CD14-positive monocyte (primary cell): ENCODE measurements at regions not wholly inside any gene's neighbourhood (a gene's known extent, or its start where the extent isn't known, plus 50 kb on each side); places are given as distances from the start of the nearest gene placed in this dataset.

Source experiments
- DNase-seq, 3 donors: peaks; one replicate each; pipeline ENCODE4 v3.0.0-alpha.2; 2011 to 2022
- H2AFZ ChIP-seq: 2 replicates; pipeline ENCODE4 v1.6.0; 2012; ENCODE audit warnings: mild to moderate bottlenecking, low read depth, low read length, inconsistent platforms; ENCODE audit not compliant: insufficient read depth, poor library complexity, severe bottlenecking
- H3K27ac ChIP-seq, 2 donors: 1 replicate in 1 of 2; 2 replicates in 1 of 2; pipeline ENCODE4 v1.5.1; 2012 to 2013; ENCODE audit warnings: low read length in 2 of 2, control low read depth in 1 of 2, inconsistent platforms in 1 of 2, low read depth in 1 of 2, mild to moderate bottlenecking in 1 of 2
- H3K27me3 ChIP-seq, 2 donors: one replicate each; pipeline versions ENCODE4 v1.6.0 to v1.6.1; 2011 to 2013; ENCODE audit warnings: low read length in 2 of 2; ENCODE audit not compliant: control insufficient read depth in 2 of 2, insufficient read depth in 2 of 2
- H3K36me3 ChIP-seq, 2 donors: replicated peaks in 1 of 2; 1 replicate in 1 of 2; 2 replicates in 1 of 2; pipeline versions ENCODE4 v1.5.1 to v1.6.1; 2012 to 2013; ENCODE audit warnings: low read length in 2 of 2, control low read depth in 1 of 2, inconsistent platforms in 1 of 2, mild to moderate bottlenecking in 1 of 2; ENCODE audit not compliant: insufficient read depth in 2 of 2, control insufficient read depth in 1 of 2
- H3K4me1 ChIP-seq, 2 donors: 1 replicate in 1 of 2; 2 replicates in 1 of 2; pipeline versions ENCODE4 v1.5.1 to v1.6.1; 2012 to 2013; ENCODE audit warnings: low read length in 2 of 2, control low read depth in 1 of 2, inconsistent platforms in 1 of 2, mild to moderate bottlenecking in 1 of 2, moderate library complexity in 1 of 2; ENCODE audit not compliant: insufficient read depth in 2 of 2, control insufficient read depth in 1 of 2
- H3K4me2 ChIP-seq: replicated peaks from 2 replicates; pipeline ENCODE3; 2012; ENCODE audit warnings: low read length, moderate library complexity, mild to moderate bottlenecking; ENCODE audit not compliant: poor library complexity, severe bottlenecking; ENCODE audit errors: extremely low read depth
- H3K4me3 ChIP-seq, 3 experiments: fragments of 200-600 bp in 1 of 3; sonication (generic) in 1 of 3; replicated peaks in 1 of 3; 1 replicate in 2 of 3; 2 replicates in 1 of 3; pipeline ENCODE4 v1.5.1; 2011 to 2013; ENCODE audit warnings: low read length in 3 of 3, mild to moderate bottlenecking in 3 of 3, control low read depth in 2 of 3, low read depth in 2 of 3, inconsistent platforms in 1 of 3, moderate library complexity in 1 of 3
- H3K79me2 ChIP-seq: 2 replicates; pipeline ENCODE4 v1.6.0; 2012; ENCODE audit warnings: mild to moderate bottlenecking, control low read depth, inconsistent platforms, low read length, moderate library complexity; ENCODE audit not compliant: insufficient read depth
- H3K9ac ChIP-seq: 2 replicates; pipeline ENCODE4 v1.6.0; 2017; ENCODE audit warnings: low read length, mild to moderate bottlenecking; ENCODE audit not compliant: insufficient read depth, poor library complexity, severe bottlenecking
- H3K9me3 ChIP-seq, 2 donors: replicated peaks in 1 of 2; 1 replicate in 1 of 2; 2 replicates in 1 of 2; pipeline versions ENCODE4 v1.5.1 to v1.6.1; 2012 to 2013; ENCODE audit warnings: low read length in 2 of 2, control low read depth in 1 of 2; ENCODE audit not compliant: control insufficient read depth in 1 of 2, insufficient read depth in 1 of 2
- H4K20me1 ChIP-seq: 2 replicates; pipeline ENCODE4 v1.6.0; 2012; ENCODE audit warnings: mild to moderate bottlenecking, low read length, control low read depth, moderate library complexity; ENCODE audit not compliant: insufficient read depth
- H3K27ac Mint-ChIP-seq, 7 donors: one replicate each; pipeline ENCODE4 v1.8.0; 2020; ENCODE audit warnings: mild to moderate bottlenecking in 7 of 7, mixed read lengths in 7 of 7, moderate library complexity in 6 of 7, inconsistent platforms in 2 of 7
- H3K27me3 Mint-ChIP-seq, 3 donors: one replicate each; pipeline ENCODE4 v1.8.0; 2021 to 2022; ENCODE audit warnings: low read depth in 3 of 3, mild to moderate bottlenecking in 3 of 3, mixed read lengths in 3 of 3, moderate library complexity in 3 of 3, inconsistent platforms in 1 of 3
- H3K36me3 Mint-ChIP-seq, 2 donors: one replicate each; pipeline ENCODE4 v1.8.0; 2020; ENCODE audit warnings: mixed read lengths in 2 of 2, inconsistent platforms in 1 of 2, mild to moderate bottlenecking in 1 of 2
- H3K4me1 Mint-ChIP-seq: one replicate; pipeline ENCODE4 v1.8.0; 2020; ENCODE audit warnings: mild to moderate bottlenecking, mixed read lengths
- H3K4me3 Mint-ChIP-seq, 2 donors: one replicate each; pipeline ENCODE4 v1.8.0; 2020; ENCODE audit warnings: mild to moderate bottlenecking in 2 of 2, mixed read lengths in 2 of 2, moderate library complexity in 1 of 2
- H3K9me3 Mint-ChIP-seq, 7 donors: one replicate each; pipeline ENCODE4 v1.8.0; 2020 to 2022; ENCODE audit warnings: mixed read lengths in 7 of 7, mild to moderate bottlenecking in 6 of 7, moderate library complexity in 6 of 7, inconsistent platforms in 2 of 7
- WGBS: methylation state at CpG from one replicate; pipeline ENCODE4 v1.1.5; 2013; ENCODE audit warnings: missing lambda C conversion rate; ENCODE audit not compliant: insufficient coverage; 5-methylcytosine and 5-hydroxymethylcytosine counted together
- intact Hi-C, 2 donors: fragments of 100-400 bp; cut with micrococcal nuclease; formaldehyde crosslinking; loops; one replicate each; pipeline versions ENCODE4 v1.15.0 to v1.15.1; 2023
- TF ChIP-seq, protein P1 (sequence below): fragments of 200-600 bp; IDR thresholded peaks from one replicate; pipeline ENCODE4 v1.8.0; 2022; ENCODE audit warnings: antibody characterized with exemption, mild to moderate bottlenecking

DNA sequence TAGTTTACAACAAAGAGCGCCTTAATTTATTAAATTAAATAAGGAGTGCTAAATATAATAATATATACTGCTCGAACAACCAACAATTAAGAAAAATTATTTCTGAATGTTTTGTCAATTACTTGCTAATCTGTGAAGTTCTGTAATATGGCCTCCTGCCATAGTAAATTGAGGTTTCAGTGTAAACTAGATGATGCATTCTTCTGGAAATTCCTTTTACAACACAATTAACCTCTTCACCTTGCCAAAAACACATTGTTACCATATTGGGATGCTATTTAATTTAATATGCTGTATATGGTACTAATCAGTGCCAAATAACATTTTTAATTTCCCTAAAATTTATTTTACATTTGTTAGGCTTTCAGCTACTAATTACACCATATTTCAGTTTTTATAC, 808.4 kb upstream of the CITED2 start:
- H3K9me3 Mint-ChIP-seq = peaks cover 0 to 13% (median 2%) of the 10 kb centered on the region in 7 donors
- no peak for DNase-seq
- H3K4me3 Mint-ChIP-seq = no peak overlapping the region
- Histone ChIP-seq H3K79me2 (no peaks in the 10 kb centered on the region), H3K27me3 (no peaks in the 10 kb centered on the region), H2AFZ (no peak overlapping the region), H3K4me3 (no peak overlapping the region), H3K36me3 (no peaks in the 10 kb centered on the region), H4K20me1 (no peaks in the 10 kb centered on the region), H3K4me1 (no peaks in the 10 kb centered on the region), H3K9me3 (peaks cover 0 to 3% of the 10 kb centered on the region in 2 donors), H3K27ac (no peak overlapping the region), H3K4me2 (no peak overlapping the region), H3K9ac (no peak overlapping the region)
- no peaks in the 10 kb centered on the region for H3K4me1 Mint-ChIP-seq
- intact Hi-C loops = no loop called here
- WGBS = no CpG with 5 or more reads among the region's 2 CpGs
- H3K27ac Mint-ChIP-seq = no peak overlapping the region
- H3K27me3 Mint-ChIP-seq = peaks cover 0 to 1% (median 0%) of the 10 kb centered on the region in 3 donors
- TF ChIP-seq, protein P1, sequence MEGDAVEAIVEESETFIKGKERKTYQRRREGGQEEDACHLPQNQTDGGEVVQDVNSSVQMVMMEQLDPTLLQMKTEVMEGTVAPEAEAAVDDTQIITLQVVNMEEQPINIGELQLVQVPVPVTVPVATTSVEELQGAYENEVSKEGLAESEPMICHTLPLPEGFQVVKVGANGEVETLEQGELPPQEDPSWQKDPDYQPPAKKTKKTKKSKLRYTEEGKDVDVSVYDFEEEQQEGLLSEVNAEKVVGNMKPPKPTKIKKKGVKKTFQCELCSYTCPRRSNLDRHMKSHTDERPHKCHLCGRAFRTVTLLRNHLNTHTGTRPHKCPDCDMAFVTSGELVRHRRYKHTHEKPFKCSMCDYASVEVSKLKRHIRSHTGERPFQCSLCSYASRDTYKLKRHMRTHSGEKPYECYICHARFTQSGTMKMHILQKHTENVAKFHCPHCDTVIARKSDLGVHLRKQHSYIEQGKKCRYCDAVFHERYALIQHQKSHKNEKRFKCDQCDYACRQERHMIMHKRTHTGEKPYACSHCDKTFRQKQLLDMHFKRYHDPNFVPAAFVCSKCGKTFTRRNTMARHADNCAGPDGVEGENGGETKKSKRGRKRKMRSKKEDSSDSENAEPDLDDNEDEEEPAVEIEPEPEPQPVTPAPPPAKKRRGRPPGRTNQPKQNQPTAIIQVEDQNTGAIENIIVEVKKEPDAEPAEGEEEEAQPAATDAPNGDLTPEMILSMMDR = no peak
- no peaks in the 10 kb centered on the region for H3K36me3 Mint-ChIP-seq

DNA sequence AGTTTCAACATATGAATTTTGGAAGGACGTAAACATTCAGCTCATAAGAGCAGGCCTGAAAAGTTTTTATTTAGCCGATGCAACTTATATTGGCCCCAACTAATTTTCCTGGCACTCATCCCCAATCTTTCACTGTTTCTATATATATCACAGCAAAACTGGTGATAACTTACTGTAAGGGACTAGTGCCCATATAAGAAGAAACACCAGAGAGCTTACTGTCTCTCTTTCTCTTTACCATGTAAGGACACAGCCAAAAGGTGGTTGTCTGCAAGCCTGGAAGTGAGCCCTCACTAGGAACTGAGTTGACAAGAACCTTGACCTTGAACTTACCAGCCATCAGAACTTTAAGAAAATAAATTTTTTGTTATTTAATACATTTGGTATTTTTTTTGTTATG, 807.4 kb upstream of the CITED2 start:
- H3K79me2 ChIP-seq = no peaks in the 10 kb centered on the region
- H3K27ac ChIP-seq = no peak overlapping the region
- H3K4me2 ChIP-seq = no peak overlapping the region
- no peaks in the 10 kb centered on the region for H3K4me1 Mint-ChIP-seq
- H2AFZ ChIP-seq = no peak overlapping the region
- no peaks in the 10 kb centered on the region for H4K20me1 ChIP-seq
- no peak overlapping the region for H3K4me3 ChIP-seq
- no CpG with 5 or more reads among the region's 2 CpGs for whole genome bisulfite sequencing
- H3K9me3 Mint-ChIP-seq = peaks cover 0 to 8% (median 0%) of the 10 kb centered on the region in 7 donors
- intact Hi-C loops = no loop called here
- H3K9ac ChIP-seq = no peak overlapping the region
- peaks cover 0 to 3% of the 10 kb centered on the region in 2 donors for H3K9me3 ChIP-seq
- no peaks in the 10 kb centered on the region for H3K4me1 ChIP-seq
- TF ChIP-seq, protein P1 = no peak
- no peaks in the 10 kb centered on the region for H3K27me3 ChIP-seq
- H3K4me3 Mint-ChIP-seq = no peak overlapping the region
- H3K27me3 Mint-ChIP-seq = peaks cover 0 to 2% (median 0%) of the 10 kb centered on the region in 3 donors
- H3K36me3 ChIP-seq = no peaks in the 10 kb centered on the region
- no peak overlapping the region for H3K27ac Mint-ChIP-seq
- no peaks in the 10 kb centered on the region for H3K36me3 Mint-ChIP-seq
- no peak for DNase-seq
